OCI-LY3 (cell line): ENCODE measurements at regions not wholly inside any gene's neighbourhood (a gene's known extent, or its start where the extent isn't known, plus 50 kb on each side); places are given as distances from the start of the nearest gene placed in this dataset.

ENCODE experiments used
- CTCF ChIP-seq: fragments of 200-600, 300-600 bp; sonication (generic); IDR thresholded peaks from 2 replicates; pipeline ENCODE4 v1.5.1; 2014; ENCODE audit warnings: antibody characterized with exemption, low read length, low read depth
- EZH2phosphoT487 ChIP-seq: fragments of 200-600 bp; shearing (Covaris generic); IDR thresholded peaks from 2 replicates; pipeline ENCODE4 v1.6.1; 2018; ENCODE audit warnings: antibody characterized with exemption, mixed run types, low read depth

- TF ChIP-seq CTCF (no peak), EZH2phosphoT487 (no peak)
Measured at GRCh38 chr3:18791752-18792151, 356.6 kb upstream of the KCNH8 start.
